WTC11 (cell line): ENCODE measurements at regions not wholly inside any gene's neighbourhood (a gene's known extent, or its start where the extent isn't known, plus 50 kb on each side); places are given as distances from the start of the nearest gene placed in this dataset.
A peak's percentile ranks its signal among the peaks of the same experiment; 100 is the strongest.

ENCODE experiments used
- ATAC-seq: fragments of 200-7000 bp; cut with Tn5 transposase; 2 replicates; pipeline ENCODE4 v1.10.0; 2021; ENCODE audit warnings: mild to moderate bottlenecking, moderate library complexity
- CTCF ChIA-PET: fragments of 300-600 bp; sonication (Branson Sonifier 250); formaldehyde crosslinking; loops from one replicate; lab custom pipeline; 2021; ENCODE audit warnings: antibody characterized with exemption; lab: Charles Lee
- POLR2A ChIA-PET: fragments of 350-600 bp; sonication (Branson Sonifier 250); formaldehyde crosslinking; loops from one replicate; lab custom pipeline; 2021; ENCODE audit warnings: antibody characterized with exemption; lab: Charles Lee
- DNase-seq: peaks from one replicate; pipeline ENCODE4 v3.0.0; 2021; ENCODE audit warnings: low spot score
- H3K27ac Mint-ChIP-seq: 2 replicates; pipeline ENCODE4 v1.8.0; 2021; ENCODE audit warnings: mixed read lengths
- H3K27me3 Mint-ChIP-seq: 2 replicates; pipeline ENCODE4 v1.8.0; 2021; ENCODE audit warnings: low read depth, mild to moderate bottlenecking, moderate library complexity, mixed read lengths
- H3K36me3 Mint-ChIP-seq: 2 replicates; pipeline ENCODE4 v1.8.0; 2021; ENCODE audit warnings: mixed read lengths
- H3K4me1 Mint-ChIP-seq: 2 replicates; pipeline ENCODE4 v1.8.0; 2022; ENCODE audit warnings: mixed read lengths
- H3K4me3 Mint-ChIP-seq: 2 replicates; pipeline ENCODE4 v1.8.0; 2021; ENCODE audit warnings: mild to moderate bottlenecking, moderate library complexity, mixed read lengths
- H3K9me3 Mint-ChIP-seq: 2 replicates; pipeline ENCODE4 v1.8.0; 2021; ENCODE audit warnings: mixed read lengths
- ATF1 ChIP-seq: sonication (generic); formaldehyde crosslinking; IDR thresholded peaks from 2 replicates; pipeline ENCODE4 v1.8.1; 2023; ENCODE audit warnings: mild to moderate bottlenecking, moderate library complexity, missing genetic modification reagents
- CREB1 ChIP-seq: sonication (generic); formaldehyde crosslinking; IDR thresholded peaks from 2 replicates; pipeline ENCODE4 v1.8.0; 2023; ENCODE audit warnings: mild to moderate bottlenecking, missing genetic modification reagents
- FOXK1 ChIP-seq: sonication (generic); formaldehyde crosslinking; IDR thresholded peaks from 2 replicates; pipeline ENCODE4 v1.8.0; 2022; ENCODE audit warnings: mild to moderate bottlenecking, moderate library complexity, missing genetic modification reagents
- GRHL2 ChIP-seq: fragments of 250-450 bp; sonication (Bioruptor Pico); IDR thresholded peaks from 2 replicates; pipeline ENCODE4 v1.8.0; 2022; ENCODE audit warnings: mild to moderate bottlenecking, moderate library complexity; ENCODE audit not compliant: insufficient replicate concordance, severe bottlenecking
- ZNF671 ChIP-seq: fragments of 250-450 bp; sonication (Bioruptor Pico); IDR thresholded peaks from 2 replicates; pipeline ENCODE4 v1.8.0; 2021; ENCODE audit warnings: mild to moderate bottlenecking
- TF ChIP-seq, protein P1 (sequence below): sonication (generic); formaldehyde crosslinking; IDR thresholded peaks from 2 replicates; pipeline ENCODE4 v1.8.0; 2022; ENCODE audit warnings: missing genetic modification reagents
- TF ChIP-seq, protein P2 (sequence below): fragments of 250-450 bp; sonication (Bioruptor Pico); conservative IDR thresholded peaks from 2 replicates; pipeline ENCODE4 v1.9.0; 2021; ENCODE audit warnings: mild to moderate bottlenecking
- TF ChIP-seq, protein P3 (sequence below): sonication (generic); formaldehyde crosslinking; IDR thresholded peaks from 2 replicates; pipeline ENCODE4 v1.8.1; 2023; ENCODE audit warnings: mild to moderate bottlenecking, missing genetic modification reagents, moderate library complexity
- TF ChIP-seq, protein P4 (sequence below): sonication (generic); formaldehyde crosslinking; IDR thresholded peaks from 2 replicates; pipeline ENCODE4 v1.8.1; 2023; ENCODE audit warnings: mild to moderate bottlenecking, missing genetic modification reagents, borderline replicate concordance
- TF ChIP-seq, protein P5 (sequence below): fragments of 250-450 bp; sonication (Bioruptor Pico); IDR thresholded peaks from 2 replicates; pipeline ENCODE4 v2.1.2; 2022; ENCODE audit warnings: mild to moderate bottlenecking, moderate library complexity
- TF ChIP-seq, protein P6 (sequence below): sonication (generic); formaldehyde crosslinking; IDR thresholded peaks from 2 replicates; pipeline ENCODE4 v1.8.0; 2022; ENCODE audit warnings: mild to moderate bottlenecking, missing genetic modification reagents

DNA sequence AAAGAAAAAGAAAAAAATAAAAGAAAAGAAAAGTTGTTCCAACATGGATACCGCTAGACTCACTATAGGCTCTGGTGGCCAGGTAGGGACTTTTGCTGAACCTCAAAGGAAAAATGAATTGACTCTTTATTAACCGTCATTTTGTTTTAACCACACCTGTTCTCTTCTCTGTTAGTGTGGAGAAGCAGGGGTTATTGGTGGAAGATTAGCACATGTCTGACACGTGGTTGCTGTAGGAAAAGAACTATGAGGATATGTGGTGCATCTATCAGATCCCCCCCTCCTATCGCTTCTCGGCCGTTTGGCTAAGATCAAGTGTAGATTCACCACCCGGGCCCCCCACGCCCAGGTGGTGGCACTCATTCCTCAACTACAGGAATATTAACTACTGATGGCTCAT, 212.4 kb upstream of the ZNF184 start:
- no peak for DNase-seq
- TF ChIP-seq, protein P1, sequence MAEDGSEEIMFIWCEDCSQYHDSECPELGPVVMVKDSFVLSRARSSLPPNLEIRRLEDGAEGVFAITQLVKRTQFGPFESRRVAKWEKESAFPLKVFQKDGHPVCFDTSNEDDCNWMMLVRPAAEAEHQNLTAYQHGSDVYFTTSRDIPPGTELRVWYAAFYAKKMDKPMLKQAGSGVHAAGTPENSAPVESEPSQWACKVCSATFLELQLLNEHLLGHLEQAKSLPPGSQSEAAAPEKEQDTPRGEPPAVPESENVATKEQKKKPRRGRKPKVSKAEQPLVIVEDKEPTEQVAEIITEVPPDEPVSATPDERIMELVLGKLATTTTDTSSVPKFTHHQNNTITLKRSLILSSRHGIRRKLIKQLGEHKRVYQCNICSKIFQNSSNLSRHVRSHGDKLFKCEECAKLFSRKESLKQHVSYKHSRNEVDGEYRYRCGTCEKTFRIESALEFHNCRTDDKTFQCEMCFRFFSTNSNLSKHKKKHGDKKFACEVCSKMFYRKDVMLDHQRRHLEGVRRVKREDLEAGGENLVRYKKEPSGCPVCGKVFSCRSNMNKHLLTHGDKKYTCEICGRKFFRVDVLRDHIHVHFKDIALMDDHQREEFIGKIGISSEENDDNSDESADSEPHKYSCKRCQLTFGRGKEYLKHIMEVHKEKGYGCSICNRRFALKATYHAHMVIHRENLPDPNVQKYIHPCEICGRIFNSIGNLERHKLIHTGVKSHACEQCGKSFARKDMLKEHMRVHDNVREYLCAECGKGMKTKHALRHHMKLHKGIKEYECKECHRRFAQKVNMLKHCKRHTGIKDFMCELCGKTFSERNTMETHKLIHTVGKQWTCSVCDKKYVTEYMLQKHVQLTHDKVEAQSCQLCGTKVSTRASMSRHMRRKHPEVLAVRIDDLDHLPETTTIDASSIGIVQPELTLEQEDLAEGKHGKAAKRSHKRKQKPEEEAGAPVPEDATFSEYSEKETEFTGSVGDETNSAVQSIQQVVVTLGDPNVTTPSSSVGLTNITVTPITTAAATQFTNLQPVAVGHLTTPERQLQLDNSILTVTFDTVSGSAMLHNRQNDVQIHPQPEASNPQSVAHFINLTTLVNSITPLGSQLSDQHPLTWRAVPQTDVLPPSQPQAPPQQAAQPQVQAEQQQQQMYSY (CRISPR knock-in tag) = no peak
- TF ChIP-seq, protein P2, sequence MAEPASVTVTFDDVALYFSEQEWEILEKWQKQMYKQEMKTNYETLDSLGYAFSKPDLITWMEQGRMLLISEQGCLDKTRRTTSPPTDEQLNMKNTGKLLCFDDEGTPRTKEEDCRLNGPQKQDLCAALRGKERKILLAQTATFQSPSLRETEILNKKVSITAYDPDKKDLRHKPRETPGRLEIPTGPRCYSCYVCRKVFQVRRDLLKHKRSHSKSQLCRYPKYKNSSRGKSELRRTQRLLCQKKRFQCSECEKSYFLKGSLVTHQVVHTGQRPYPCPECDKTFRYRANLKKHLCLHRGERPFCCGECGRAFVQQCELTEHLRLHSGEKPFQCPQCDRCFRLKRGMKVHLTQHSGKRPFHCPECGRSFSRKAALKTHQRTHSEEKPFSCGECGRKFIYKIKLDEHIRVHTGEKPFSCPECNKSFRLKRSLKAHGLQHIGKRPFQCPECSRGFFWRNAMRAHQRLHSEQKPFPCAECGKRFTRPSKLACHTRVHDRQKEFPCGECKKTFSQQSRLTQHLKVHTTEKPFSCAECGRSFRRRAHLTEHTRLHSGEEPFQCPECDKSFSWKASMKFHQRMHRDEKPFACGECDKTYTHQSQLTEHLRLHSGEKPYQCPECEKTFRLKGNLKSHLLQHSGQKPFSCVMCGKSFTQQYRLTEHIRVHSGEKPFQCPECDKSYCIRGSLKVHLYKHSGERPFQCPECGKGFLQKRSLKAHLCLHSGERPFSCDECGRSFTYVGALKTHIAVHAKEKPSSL (CRISPR knock-in tag) = no peak
- TF ChIP-seq, protein P3, sequence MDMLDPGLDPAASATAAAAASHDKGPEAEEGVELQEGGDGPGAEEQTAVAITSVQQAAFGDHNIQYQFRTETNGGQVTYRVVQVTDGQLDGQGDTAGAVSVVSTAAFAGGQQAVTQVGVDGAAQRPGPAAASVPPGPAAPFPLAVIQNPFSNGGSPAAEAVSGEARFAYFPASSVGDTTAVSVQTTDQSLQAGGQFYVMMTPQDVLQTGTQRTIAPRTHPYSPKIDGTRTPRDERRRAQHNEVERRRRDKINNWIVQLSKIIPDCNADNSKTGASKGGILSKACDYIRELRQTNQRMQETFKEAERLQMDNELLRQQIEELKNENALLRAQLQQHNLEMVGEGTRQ (CRISPR knock-in tag) = no peak
- no peak for TF ChIP-seq ATF1 (CRISPR knock-in tag)
- no peak for TF ChIP-seq FOXK1 (CRISPR knock-in tag)
- TF ChIP-seq, protein P4, sequence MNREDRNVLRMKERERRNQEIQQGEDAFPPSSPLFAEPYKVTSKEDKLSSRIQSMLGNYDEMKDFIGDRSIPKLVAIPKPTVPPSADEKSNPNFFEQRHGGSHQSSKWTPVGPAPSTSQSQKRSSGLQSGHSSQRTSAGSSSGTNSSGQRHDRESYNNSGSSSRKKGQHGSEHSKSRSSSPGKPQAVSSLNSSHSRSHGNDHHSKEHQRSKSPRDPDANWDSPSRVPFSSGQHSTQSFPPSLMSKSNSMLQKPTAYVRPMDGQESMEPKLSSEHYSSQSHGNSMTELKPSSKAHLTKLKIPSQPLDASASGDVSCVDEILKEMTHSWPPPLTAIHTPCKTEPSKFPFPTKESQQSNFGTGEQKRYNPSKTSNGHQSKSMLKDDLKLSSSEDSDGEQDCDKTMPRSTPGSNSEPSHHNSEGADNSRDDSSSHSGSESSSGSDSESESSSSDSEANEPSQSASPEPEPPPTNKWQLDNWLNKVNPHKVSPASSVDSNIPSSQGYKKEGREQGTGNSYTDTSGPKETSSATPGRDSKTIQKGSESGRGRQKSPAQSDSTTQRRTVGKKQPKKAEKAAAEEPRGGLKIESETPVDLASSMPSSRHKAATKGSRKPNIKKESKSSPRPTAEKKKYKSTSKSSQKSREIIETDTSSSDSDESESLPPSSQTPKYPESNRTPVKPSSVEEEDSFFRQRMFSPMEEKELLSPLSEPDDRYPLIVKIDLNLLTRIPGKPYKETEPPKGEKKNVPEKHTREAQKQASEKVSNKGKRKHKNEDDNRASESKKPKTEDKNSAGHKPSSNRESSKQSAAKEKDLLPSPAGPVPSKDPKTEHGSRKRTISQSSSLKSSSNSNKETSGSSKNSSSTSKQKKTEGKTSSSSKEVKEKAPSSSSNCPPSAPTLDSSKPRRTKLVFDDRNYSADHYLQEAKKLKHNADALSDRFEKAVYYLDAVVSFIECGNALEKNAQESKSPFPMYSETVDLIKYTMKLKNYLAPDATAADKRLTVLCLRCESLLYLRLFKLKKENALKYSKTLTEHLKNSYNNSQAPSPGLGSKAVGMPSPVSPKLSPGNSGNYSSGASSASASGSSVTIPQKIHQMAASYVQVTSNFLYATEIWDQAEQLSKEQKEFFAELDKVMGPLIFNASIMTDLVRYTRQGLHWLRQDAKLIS (CRISPR knock-in tag) = no peak
- no peak for TF ChIP-seq GRHL2 (CRISPR knock-in tag)
- TF ChIP-seq, protein P5, sequence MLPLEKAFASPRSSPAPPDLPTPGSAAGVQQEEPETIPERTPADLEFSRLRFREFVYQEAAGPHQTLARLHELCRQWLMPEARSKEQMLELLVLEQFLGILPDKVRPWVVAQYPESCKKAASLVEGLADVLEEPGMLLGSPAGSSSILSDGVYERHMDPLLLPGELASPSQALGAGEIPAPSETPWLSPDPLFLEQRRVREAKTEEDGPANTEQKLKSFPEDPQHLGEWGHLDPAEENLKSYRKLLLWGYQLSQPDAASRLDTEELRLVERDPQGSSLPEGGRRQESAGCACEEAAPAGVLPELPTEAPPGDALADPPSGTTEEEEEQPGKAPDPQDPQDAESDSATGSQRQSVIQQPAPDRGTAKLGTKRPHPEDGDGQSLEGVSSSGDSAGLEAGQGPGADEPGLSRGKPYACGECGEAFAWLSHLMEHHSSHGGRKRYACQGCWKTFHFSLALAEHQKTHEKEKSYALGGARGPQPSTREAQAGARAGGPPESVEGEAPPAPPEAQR (CRISPR knock-in tag) = no peak
- TF ChIP-seq ZNF671 (CRISPR knock-in tag) = no peak
- TF ChIP-seq, protein P6, sequence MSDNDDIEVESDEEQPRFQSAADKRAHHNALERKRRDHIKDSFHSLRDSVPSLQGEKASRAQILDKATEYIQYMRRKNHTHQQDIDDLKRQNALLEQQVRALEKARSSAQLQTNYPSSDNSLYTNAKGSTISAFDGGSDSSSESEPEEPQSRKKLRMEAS (CRISPR knock-in tag) = no peak
- TF ChIP-seq CREB1 (CRISPR knock-in tag) = no peak
- 0 out of 2 replicates have a peak, but pooled peaks cover 3% of the 10 kb centered on the region for H3K4me1 Mint-ChIP-seq
- ChIA-PET CTCF (no interaction called here), POLR2A (no interaction called here)
- ATAC-seq = no peak
- H3K27ac Mint-ChIP-seq = no peak overlapping the region
- H3K9me3 Mint-ChIP-seq = no peaks in the 10 kb centered on the region
- H3K27me3 Mint-ChIP-seq = peaks cover 43% of the 10 kb centered on the region
- H3K4me3 Mint-ChIP-seq = peak overlapping the region; percentile 63; the same call in 1 of the 2 replicates
- H3K36me3 Mint-ChIP-seq = no peaks in the 10 kb centered on the region
